ENCODE measurements at regions not wholly inside any gene's neighbourhood (a gene's known extent, or its start where the extent isn't known, plus 50 kb on each side); places are given as distances from the start of the nearest gene placed in this dataset.
A peak's percentile ranks its signal among the peaks of the same experiment; 100 is the strongest.

DNA sequence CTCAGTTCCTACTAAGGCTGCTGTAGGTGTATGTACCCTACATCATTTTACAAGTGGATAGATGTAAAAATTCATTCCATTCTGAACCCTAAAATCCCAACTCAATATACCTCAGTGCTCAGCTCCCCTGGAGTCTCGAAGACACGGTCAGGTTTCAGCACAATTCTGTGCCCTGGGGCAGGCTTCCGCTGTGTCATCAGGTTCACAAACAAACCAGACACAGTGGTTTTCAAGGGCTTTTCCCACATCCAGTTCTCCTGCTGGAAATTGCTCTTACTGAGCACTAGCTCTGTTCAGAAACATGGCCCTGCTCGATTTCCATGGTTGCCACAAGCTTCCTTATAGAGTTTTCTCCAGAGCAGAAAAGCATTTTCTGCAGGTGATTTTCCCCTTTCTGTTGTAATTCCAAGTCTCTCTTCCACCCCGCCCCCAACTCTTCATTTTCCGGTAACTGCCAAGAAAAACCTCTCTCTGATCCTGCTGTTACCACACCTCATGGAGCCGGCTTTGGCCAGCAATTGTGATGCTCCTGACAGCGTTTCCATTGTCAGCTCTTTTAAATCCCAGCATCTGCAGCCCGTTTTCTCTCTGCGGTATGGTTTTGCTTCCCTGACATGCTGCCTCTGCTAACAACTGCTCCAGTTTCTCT, 483.0 kb upstream of the CCDC196 start:
- H3K4me1 ChIP-seq, result no peaks in the 10 kb centered on the region
- intact Hi-C loops (cut with DNase I; ENCODE audit: low total_unique reads), result no loop called here
- 88 to 93% (median 92%) methylated on average over 10 of the region's 10 CpGs for WGBS, 5 donors
- H3K4me3 ChIP-seq, result no peak overlapping the region
- H3K9me3 ChIP-seq, result peaks cover 2 to 38% (median 27%) of the 10 kb centered on the region in 8 donors
- H3K36me3 ChIP-seq, result no peaks in the 10 kb centered on the region
- H3K27ac ChIP-seq, result no peak overlapping the region
- TF ChIP-seq, protein P1, sequence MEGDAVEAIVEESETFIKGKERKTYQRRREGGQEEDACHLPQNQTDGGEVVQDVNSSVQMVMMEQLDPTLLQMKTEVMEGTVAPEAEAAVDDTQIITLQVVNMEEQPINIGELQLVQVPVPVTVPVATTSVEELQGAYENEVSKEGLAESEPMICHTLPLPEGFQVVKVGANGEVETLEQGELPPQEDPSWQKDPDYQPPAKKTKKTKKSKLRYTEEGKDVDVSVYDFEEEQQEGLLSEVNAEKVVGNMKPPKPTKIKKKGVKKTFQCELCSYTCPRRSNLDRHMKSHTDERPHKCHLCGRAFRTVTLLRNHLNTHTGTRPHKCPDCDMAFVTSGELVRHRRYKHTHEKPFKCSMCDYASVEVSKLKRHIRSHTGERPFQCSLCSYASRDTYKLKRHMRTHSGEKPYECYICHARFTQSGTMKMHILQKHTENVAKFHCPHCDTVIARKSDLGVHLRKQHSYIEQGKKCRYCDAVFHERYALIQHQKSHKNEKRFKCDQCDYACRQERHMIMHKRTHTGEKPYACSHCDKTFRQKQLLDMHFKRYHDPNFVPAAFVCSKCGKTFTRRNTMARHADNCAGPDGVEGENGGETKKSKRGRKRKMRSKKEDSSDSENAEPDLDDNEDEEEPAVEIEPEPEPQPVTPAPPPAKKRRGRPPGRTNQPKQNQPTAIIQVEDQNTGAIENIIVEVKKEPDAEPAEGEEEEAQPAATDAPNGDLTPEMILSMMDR (IDR thresholded peaks at IDR 0.05 in 8 of 11, conservative IDR thresholded peaks at IDR 0.05 in 3 of 11), result no peak
- TF ChIP-seq POLR2A (IDR thresholded peaks at IDR 0.05) (no peak), POLR2AphosphoS5 (IDR thresholded peaks at IDR 0.05) (no peak)
- no peak for DNase-seq
- peaks cover 0 to 7% (median 0%) of the 10 kb centered on the region in 7 donors for H3K27me3 ChIP-seq (replicated peaks in 1 of 7)

DNA sequence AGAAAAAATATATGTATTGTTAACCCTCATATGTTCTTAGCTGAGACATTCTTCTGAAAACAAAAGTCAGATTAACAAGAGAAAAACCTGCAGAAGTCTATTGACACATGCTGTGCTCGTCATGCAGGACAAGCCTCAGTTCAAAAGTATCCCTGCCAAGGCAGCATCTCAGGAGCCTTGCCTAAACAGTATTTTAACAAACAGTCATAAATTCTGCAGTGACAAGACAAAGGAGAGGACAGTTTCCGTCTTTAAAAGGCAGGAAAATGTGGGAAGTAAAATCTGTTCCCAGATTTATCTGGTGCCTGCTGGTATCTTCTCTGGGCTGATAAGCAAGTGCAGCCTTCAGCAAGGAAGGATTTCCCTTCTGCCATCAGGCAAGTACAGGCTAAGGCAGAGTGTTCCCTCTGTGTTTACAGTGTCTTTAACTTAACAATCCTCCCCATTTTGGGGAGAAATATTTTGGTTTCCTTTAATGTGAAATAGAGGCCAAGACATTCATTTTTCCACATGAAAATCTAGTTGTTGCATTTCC, 480.2 kb upstream of the CCDC196 start:
- H3K9me3 ChIP-seq, result peaks cover 0 to 11% (median 2%) of the 10 kb centered on the region in 8 donors
- intact Hi-C loops (cut with DNase I; ENCODE audit: low total_unique reads), result no loop called here
- no peaks in the 10 kb centered on the region for H3K36me3 ChIP-seq
- H3K4me3 ChIP-seq, result no peak overlapping the region
- no peak for DNase-seq
- peak overlapping the region in 4 of 8 donors; percentile 10 to 37 (median 27) for H3K27ac ChIP-seq
- WGBS, 5 donors, result 42 to 60% (median 56%) methylated on average over 2 of the region's 2 CpGs
- H3K27me3 ChIP-seq (replicated peaks in 1 of 7), result peaks cover 0 to 7% (median 0%) of the 10 kb centered on the region in 7 donors
- TF ChIP-seq, protein P1 (IDR thresholded peaks at IDR 0.05 in 8 of 11, conservative IDR thresholded peaks at IDR 0.05 in 3 of 11), result no peak
- peak in 1 of 3 donors; percentile 29 for TF ChIP-seq POLR2AphosphoS5 (IDR thresholded peaks at IDR 0.05)
- H3K4me1 ChIP-seq, result peaks cover 0 to 8% (median 0%) of the 10 kb centered on the region in 6 donors

DNA sequence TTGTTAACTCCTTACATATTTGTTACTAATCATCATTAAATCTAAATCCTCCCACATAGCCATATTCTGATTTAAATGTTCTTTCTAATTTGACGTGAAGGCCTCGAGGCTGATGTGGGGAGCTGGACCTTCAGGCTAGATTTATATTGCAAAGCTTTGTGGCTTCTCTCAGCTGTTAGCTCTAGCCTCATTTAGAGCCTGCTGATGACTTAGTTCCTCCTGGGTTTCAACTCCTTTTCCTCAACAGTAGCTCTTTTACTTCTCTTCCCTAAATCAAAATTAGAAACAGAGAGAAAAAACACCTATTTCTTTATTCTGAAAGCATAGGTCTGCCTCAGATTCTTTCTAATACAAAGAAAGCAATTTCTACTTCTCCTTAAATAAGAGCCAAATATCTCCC, 477.5 kb upstream of the CCDC196 start:
- Histone ChIP-seq H3K9me3 (no peaks in the 10 kb centered on the region), H3K4me1 (peaks cover 0 to 8% (median 0%) of the 10 kb centered on the region in 6 donors), H3K36me3 (no peaks in the 10 kb centered on the region), H3K27ac (no peak overlapping the region), H3K27me3 (replicated peaks in 1 of 7) (no peaks in the 10 kb centered on the region), H3K4me3 (no peak overlapping the region)
- TF ChIP-seq, protein P1 (IDR thresholded peaks at IDR 0.05 in 8 of 11, conservative IDR thresholded peaks at IDR 0.05 in 3 of 11), result no peak
- TF ChIP-seq POLR2A (IDR thresholded peaks at IDR 0.05), result no peak
- no peak for TF ChIP-seq POLR2AphosphoS5 (IDR thresholded peaks at IDR 0.05)
- intact Hi-C loops (cut with DNase I; ENCODE audit: low total_unique reads), result no loop called here
- DNase-seq, result no peak
- WGBS, 5 donors, result 27 to 43% (median 34%) methylated on average over 2 of the region's 2 CpGs

DNA sequence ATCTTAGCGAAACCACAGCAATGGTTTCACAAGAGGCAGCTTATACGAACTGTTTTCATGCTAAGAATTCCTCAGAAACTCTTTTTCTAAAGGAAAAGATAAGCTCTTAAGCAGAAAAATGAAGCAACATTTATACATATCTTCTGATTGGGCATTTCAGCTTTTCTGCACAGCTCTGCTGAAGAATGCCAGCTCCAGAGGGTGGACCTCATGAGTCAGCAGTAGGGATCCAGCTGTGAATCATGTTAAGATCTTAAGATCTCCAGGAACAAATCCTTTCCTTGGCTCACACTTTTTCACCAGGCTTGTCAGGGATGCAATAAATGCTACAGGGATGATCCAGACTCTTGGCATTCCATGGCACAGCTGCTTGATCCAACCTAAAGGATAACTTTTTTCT, 477.1 kb upstream of the CCDC196 start:
- no peak overlapping the region for H3K4me3 ChIP-seq
- peaks cover 0 to 8% (median 0%) of the 10 kb centered on the region in 6 donors for H3K4me1 ChIP-seq
- no peaks in the 10 kb centered on the region for H3K9me3 ChIP-seq
- intact Hi-C loops (cut with DNase I; ENCODE audit: low total_unique reads), result no loop called here
- 52 to 63% (median 59%) methylated on average over 2 of the region's 2 CpGs for WGBS, 5 donors
- TF ChIP-seq POLR2AphosphoS5 (IDR thresholded peaks at IDR 0.05) (no peak), POLR2A (IDR thresholded peaks at IDR 0.05) (no peak)
- TF ChIP-seq, protein P1 (IDR thresholded peaks at IDR 0.05 in 8 of 11, conservative IDR thresholded peaks at IDR 0.05 in 3 of 11), result no peak
- DNase-seq, result no peak
- H3K27me3 ChIP-seq (replicated peaks in 1 of 7), result no peaks in the 10 kb centered on the region
- no peaks in the 10 kb centered on the region for H3K36me3 ChIP-seq
- H3K27ac ChIP-seq, result no peak overlapping the region
